NB4 (cell line): ENCODE measurements at regions not wholly inside any gene's neighbourhood (a gene's known extent, or its start where the extent isn't known, plus 50 kb on each side); places are given as distances from the start of the nearest gene placed in this dataset.

Experiments used
- MYC ChIP-seq: IDR thresholded peaks from 2 replicates; pipeline ENCODE4 v1.6.1; 2011; ENCODE audit warnings: low read depth, low read length
- POLR2A ChIP-seq: IDR thresholded peaks from 2 replicates; pipeline ENCODE4 v1.6.1; 2011; ENCODE audit warnings: mild to moderate bottlenecking; ENCODE audit not compliant: insufficient read length; ENCODE audit errors: extremely low read depth
- TF ChIP-seq, protein P1 (sequence below): IDR thresholded peaks from one replicate; pipeline ENCODE4 v1.5.1; 2012; ENCODE audit warnings: low read depth, low read length
- TF ChIP-seq, protein P2 (sequence below): IDR thresholded peaks from 2 replicates; pipeline ENCODE4 v1.6.1; 2011; ENCODE audit warnings: low read depth, low read length

DNA sequence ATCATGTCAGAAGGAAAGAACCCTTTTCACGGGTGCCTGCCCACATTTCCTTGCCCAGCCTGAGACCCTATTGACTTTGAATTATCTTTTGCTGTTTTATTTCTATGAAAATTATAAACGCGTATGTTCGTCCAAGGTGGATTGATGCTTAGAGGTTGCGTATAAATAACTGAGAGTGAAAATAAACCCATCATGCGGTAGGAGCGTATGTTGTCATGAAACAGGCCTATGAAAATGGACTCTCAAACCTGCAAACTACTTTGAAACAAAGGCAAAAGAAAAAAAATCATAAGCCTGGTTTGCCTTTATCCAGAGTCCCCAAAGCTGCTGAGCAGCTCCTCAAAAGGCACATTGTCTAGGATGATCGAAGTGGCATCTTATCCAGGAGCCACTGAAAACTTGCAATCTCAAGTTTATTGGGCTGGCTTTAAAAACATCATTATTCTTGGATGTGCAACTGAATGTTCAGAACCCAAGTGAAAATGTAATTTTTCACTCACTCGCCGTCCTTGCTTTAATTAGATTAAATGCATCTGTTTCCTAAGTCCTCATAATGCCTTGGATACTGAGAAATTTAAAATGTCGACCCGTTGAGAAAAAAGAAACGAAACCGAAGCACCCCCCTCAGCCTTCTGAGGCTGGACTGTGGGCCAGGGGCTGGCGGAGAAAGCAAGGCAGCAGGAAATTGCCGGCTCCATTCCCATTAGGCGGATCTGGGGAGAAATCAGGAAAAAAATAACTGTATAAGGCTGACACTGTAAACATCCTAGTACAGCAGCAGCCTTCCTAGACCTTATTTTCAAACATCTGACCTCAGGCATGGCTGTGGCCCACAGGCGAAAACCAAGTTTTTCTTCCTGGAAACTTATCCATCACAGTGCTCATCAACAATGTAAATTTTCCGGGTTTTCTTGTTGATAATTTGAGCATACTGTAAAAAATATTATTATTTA is 82.9 kb upstream of the PPARA start:
- TF ChIP-seq, protein P1, sequence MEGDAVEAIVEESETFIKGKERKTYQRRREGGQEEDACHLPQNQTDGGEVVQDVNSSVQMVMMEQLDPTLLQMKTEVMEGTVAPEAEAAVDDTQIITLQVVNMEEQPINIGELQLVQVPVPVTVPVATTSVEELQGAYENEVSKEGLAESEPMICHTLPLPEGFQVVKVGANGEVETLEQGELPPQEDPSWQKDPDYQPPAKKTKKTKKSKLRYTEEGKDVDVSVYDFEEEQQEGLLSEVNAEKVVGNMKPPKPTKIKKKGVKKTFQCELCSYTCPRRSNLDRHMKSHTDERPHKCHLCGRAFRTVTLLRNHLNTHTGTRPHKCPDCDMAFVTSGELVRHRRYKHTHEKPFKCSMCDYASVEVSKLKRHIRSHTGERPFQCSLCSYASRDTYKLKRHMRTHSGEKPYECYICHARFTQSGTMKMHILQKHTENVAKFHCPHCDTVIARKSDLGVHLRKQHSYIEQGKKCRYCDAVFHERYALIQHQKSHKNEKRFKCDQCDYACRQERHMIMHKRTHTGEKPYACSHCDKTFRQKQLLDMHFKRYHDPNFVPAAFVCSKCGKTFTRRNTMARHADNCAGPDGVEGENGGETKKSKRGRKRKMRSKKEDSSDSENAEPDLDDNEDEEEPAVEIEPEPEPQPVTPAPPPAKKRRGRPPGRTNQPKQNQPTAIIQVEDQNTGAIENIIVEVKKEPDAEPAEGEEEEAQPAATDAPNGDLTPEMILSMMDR: no peak
- TF ChIP-seq, protein P2, sequence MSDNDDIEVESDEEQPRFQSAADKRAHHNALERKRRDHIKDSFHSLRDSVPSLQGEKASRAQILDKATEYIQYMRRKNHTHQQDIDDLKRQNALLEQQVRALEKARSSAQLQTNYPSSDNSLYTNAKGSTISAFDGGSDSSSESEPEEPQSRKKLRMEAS: no peak
- TF ChIP-seq POLR2A (no peak), MYC (no peak)
